K562 (cell line): ENCODE measurements at regions not wholly inside any gene's neighbourhood (a gene's known extent, or its start where the extent isn't known, plus 50 kb on each side); places are given as distances from the start of the nearest gene placed in this dataset.

Source experiments
- ATAC-seq: fragments of 200-7000 bp; cut with Tn5 transposase; 3 replicates; pipeline ENCODE4 v1.9.1; 2020; ENCODE audit warnings: moderate library complexity
- BruUV-seq: library from RNA; stranded (reverse); fragments of 400-500 nt; replicated peaks from 2 replicates; lab custom pipeline; 2021; lab: Mats Ljungman, UMichigan
- CTCF ChIA-PET: fragments of 300-600 bp; formaldehyde crosslinking; extraction: SDS; loops from one replicate; lab custom pipeline; 2021; ENCODE audit warnings: low intra/inter-chr PET ratio; lab: Yijun Ruan, JAX
- POLR2A ChIA-PET: fragments of 300-600, 350-650 bp; sonication (Branson Sonifier 250); formaldehyde crosslinking; extraction: SDS; loops from one replicate; lab custom pipeline; 2021; ENCODE audit warnings: antibody characterized with exemption, inconsistent platforms; lab: Yijun Ruan, JAX
- DNase-seq, 4 experiments: peaks; one replicate each; pipeline versions ENCODE4 v3.0.0 to v3.0.0-alpha.2; 2011 to 2018; ENCODE audit warnings: low spot score in 3 of 4, mixed read lengths in 3 of 4; ENCODE audit errors: extremely low read depth in 1 of 4
- FAIRE-seq: peaks from 2 replicates; lab custom pipeline; 2011; peaks lifted over from hg19 to GRCh38; lab: Jason Lieb, UNC
- H2AFZ ChIP-seq: 2 replicates; pipeline ENCODE4 v1.6.0; 2011; ENCODE audit warnings: low read depth, low read length, control low read depth, inconsistent platforms
- H3K27ac ChIP-seq: fragments of 200-600 bp; 3 replicates; pipeline ENCODE4 v1.8.0; 2011; ENCODE audit warnings: low read depth, mild to moderate bottlenecking, control low read depth, inconsistent platforms, low read length, moderate library complexity, mixed read lengths; ENCODE audit errors: extremely low read depth
- H3K27me3 ChIP-seq, 2 experiments: fragments of 300-600 bp in 1 of 2; 2 replicates in 1 of 2; 3 replicates in 1 of 2; pipeline versions ENCODE4 v1.6.0 to v1.8.0; 2011; ENCODE audit warnings: inconsistent platforms in 2 of 2, low read length in 2 of 2, mild to moderate bottlenecking in 1 of 2, mixed read lengths in 1 of 2, moderate library complexity in 1 of 2; ENCODE audit not compliant: control insufficient read depth in 2 of 2, insufficient read depth in 2 of 2
- H3K36me3 ChIP-seq: fragments of 300-600 bp; 3 replicates; pipeline ENCODE4 v1.8.0; 2011; ENCODE audit warnings: mild to moderate bottlenecking, low read length, inconsistent platforms; ENCODE audit not compliant: control insufficient read depth, insufficient read depth
- H3K4me1 ChIP-seq, 2 experiments: fragments of 200-600 bp in 1 of 2; replicated peaks in 1 of 2; 2 replicates in 1 of 2; 3 replicates in 1 of 2; pipeline versions ENCODE4 v1.5.1 to v1.8.0; 2011; ENCODE audit warnings: inconsistent platforms in 2 of 2, low read length in 2 of 2, mild to moderate bottlenecking in 1 of 2, mixed read lengths in 1 of 2, moderate library complexity in 1 of 2; ENCODE audit not compliant: control insufficient read depth in 2 of 2, insufficient read depth in 2 of 2
- H3K4me2 ChIP-seq: 2 replicates; pipeline ENCODE4 v1.6.1; 2011; ENCODE audit warnings: low read length, control low read depth, inconsistent platforms, mixed read lengths; ENCODE audit not compliant: insufficient read depth
- H3K4me3 ChIP-seq: fragments of 200-600 bp; sonication (generic), shearing (Covaris generic); 2 replicates; pipeline ENCODE4 v1.5.1; 2016; ENCODE audit warnings: control low read depth, inconsistent platforms
- H3K79me2 ChIP-seq: fragments of 200-600 bp; 3 replicates; pipeline ENCODE4 v1.8.0; 2011; ENCODE audit warnings: low read length, inconsistent platforms; ENCODE audit not compliant: control insufficient read depth, insufficient read depth
- H3K9ac ChIP-seq, 2 experiments: 2 replicates each; pipeline versions ENCODE4 v1.6.0 to v1.6.1; 2011; ENCODE audit warnings: low read depth in 2 of 2, low read length in 2 of 2, control low read depth in 1 of 2, inconsistent platforms in 1 of 2, mild to moderate bottlenecking in 1 of 2, mixed read lengths in 1 of 2; ENCODE audit not compliant: insufficient read depth in 1 of 2
- H3K9me1 ChIP-seq: one replicate; pipeline ENCODE4 v1.6.0; 2011; ENCODE audit warnings: inconsistent platforms, mild to moderate bottlenecking, low read length, moderate library complexity; ENCODE audit not compliant: control insufficient read depth, insufficient read depth
- H3K9me3 ChIP-seq: replicated peaks from 2 replicates; pipeline ENCODE4 v1.5.1; 2011; ENCODE audit warnings: low read depth, low read length, inconsistent platforms; ENCODE audit not compliant: control insufficient read depth, insufficient read depth
- H4K20me1 ChIP-seq: replicated peaks from 2 replicates; pipeline ENCODE4 v1.6.1; 2011; ENCODE audit warnings: low read length, inconsistent platforms, mixed read lengths; ENCODE audit not compliant: control insufficient read depth, insufficient read depth
- ATF1 ChIP-seq, 2 experiments: fragments of 450-650 bp in 1 of 2; IDR thresholded peaks; 2 replicates each; pipeline ENCODE4 v1.6.1; 2016; ENCODE audit warnings: missing compliant biosample characterization in 1 of 2, missing genetic modification characterization in 1 of 2
- BRD9 ChIP-seq: fragments of 450-650 bp; IDR thresholded peaks from 2 replicates; pipeline ENCODE4 v1.6.1; 2018; ENCODE audit warnings: low read depth; ENCODE audit not compliant: partially characterized antibody
- ESRRA ChIP-seq: fragments of 450-650 bp; IDR thresholded peaks from 2 replicates; pipeline ENCODE4 v1.6.1; 2014; ENCODE audit warnings: low read depth, mild to moderate bottlenecking, moderate library complexity, borderline replicate concordance
- KAT8 ChIP-seq: fragments of 450-650 bp; IDR thresholded peaks from 2 replicates; pipeline ENCODE4 v1.6.1; 2016; ENCODE audit warnings: low read depth, mild to moderate bottlenecking
- NBN ChIP-seq: fragments of 450-650 bp; IDR thresholded peaks from 2 replicates; pipeline ENCODE4 v1.6.1; 2016; ENCODE audit warnings: low read depth, mild to moderate bottlenecking
- PCBP2 ChIP-seq: fragments of 200-400 bp; formaldehyde crosslinking; IDR thresholded peaks from 2 replicates; pipeline ENCODE4 v1.6.1; 2018; ENCODE audit warnings: low read length, low read depth, mild to moderate bottlenecking, moderate library complexity; ENCODE audit not compliant: poor library complexity, severe bottlenecking
- PHTF2 ChIP-seq: fragments of 250-450 bp; sonication (Bioruptor Pico); IDR thresholded peaks from 2 replicates; pipeline ENCODE4 v1.5.0; 2021; ENCODE audit warnings: mild to moderate bottlenecking
- SIRT6 ChIP-seq: IDR thresholded peaks from one replicate; pipeline ENCODE4 v1.6.1; 2012; ENCODE audit warnings: low read depth, mild to moderate bottlenecking, control low read depth, inconsistent platforms, low read length, moderate library complexity
- SREBF2 ChIP-seq: sonication (generic); formaldehyde crosslinking; IDR thresholded peaks from 2 replicates; pipeline ENCODE4 v1.4.0; 2020; ENCODE audit warnings: mild to moderate bottlenecking, missing genetic modification reagents
- ZNF239 ChIP-seq: fragments of 250-450 bp; sonication (Bioruptor Pico); IDR thresholded peaks from 2 replicates; pipeline ENCODE4 v1.4.0; 2020; ENCODE audit warnings: mild to moderate bottlenecking
- ZNF57 ChIP-seq: fragments of 450-650 bp; formaldehyde crosslinking; IDR thresholded peaks from 2 replicates; pipeline ENCODE4 v1.4.0; 2020; ENCODE audit warnings: mild to moderate bottlenecking, moderate library complexity
- ZNF707 ChIP-seq: fragments of 250-450 bp; sonication (Bioruptor Pico); conservative IDR thresholded peaks from 2 replicates; pipeline ENCODE4 v1.8.0; 2022; ENCODE audit warnings: inconsistent platforms, mild to moderate bottlenecking, moderate library complexity
- in situ Hi-C: fragments of 300-500 bp; cut with MboI; formaldehyde crosslinking; loops from 4 replicates; pipeline ENCODE4 v1.15.0; 2018; ENCODE audit warnings: inconsistent platforms, mixed read lengths
- intact Hi-C: fragments of 100-400 bp; cut with micrococcal nuclease; formaldehyde crosslinking; loops from 2 replicates; pipeline ENCODE4 v1.14.2; 2022

- no peaks in the 10 kb centered on the region for H3K4me1 ChIP-seq
- H3K4me3 ChIP-seq = no peak overlapping the region
- no peak overlapping the region for H3K4me2 ChIP-seq
- no peak for ATAC-seq
- BruUV-seq = no TSS peak
- ChIA-PET CTCF (no interaction called here), POLR2A (no interaction called here)
- no peaks in the 10 kb centered on the region for H3K9me3 ChIP-seq
- no peak for DNase-seq
- intact Hi-C loops (no loop called here), in situ Hi-C loops (no loop called here)
- no peaks in the 10 kb centered on the region for H3K36me3 ChIP-seq
- no peaks in the 10 kb centered on the region for H4K20me1 ChIP-seq
- TF ChIP-seq PHTF2 (CRISPR knock-in tag) (no peak), NBN (no peak), SREBF2 (no peak), ESRRA (no peak), ZNF707 (no peak), ZNF239 (CRISPR knock-in tag) (no peak), SIRT6 (no peak), BRD9 (no peak), ZNF57 (CRISPR knock-in tag) (no peak), KAT8 (no peak), ATF1 (CRISPR knock-in tag; IDR thresholded peaks at IDR 0.05) (no peak), ATF1 (tag; IDR thresholded peaks at IDR 0.05) (no peak), PCBP2 (no peak)
- no peak for FAIRE-seq
- no peak overlapping the region for H3K27ac ChIP-seq
- H3K9me1 ChIP-seq = no peaks in the 10 kb centered on the region
- no peaks in the 10 kb centered on the region for H3K27me3 ChIP-seq
- no peaks in the 10 kb centered on the region for H3K79me2 ChIP-seq
- no peak overlapping the region for H3K9ac ChIP-seq
- H2AFZ ChIP-seq = no peak overlapping the region
Observed at GRCh38 chr10:55013318-55013717, 212.3 kb upstream of the PCDH15 start.
